Stimulated activated CD4-positive, alpha-beta T cell treated with anti-CD3 and anti-CD28 coated beads, Interleukin-12 subunit alpha, Interleukin-12 subunit beta, amount 100 ng/mL, for 24 hours (primary cell): ENCODE measurements at regions not wholly inside any gene's neighbourhood (a gene's known extent, or its start where the extent isn't known, plus 50 kb on each side); places are given as distances from the start of the nearest gene placed in this dataset.
"Not testable (repeated sequence)": the region's sequence is repeated elsewhere in the genome, so short reads cannot be mapped to it uniquely, and the experiment has no call there.

ENCODE experiments used
- DNase-seq, 2 experiments: peaks; one replicate each; pipeline ENCODE4 v3.0.0-alpha.2; 2020; ENCODE audit warnings: low read depth in 2 of 2

- DNase-seq = no peak
Observed at GRCh38 chr16:86258713-86259112, 251.6 kb upstream of the FOXF1 start.

- no peak for DNase-seq
Observed at GRCh38 chr16:86259499-86259898, 250.8 kb upstream of the FOXF1 start.

GRCh38 chr16:86261379-86261778 lies 248.9 kb upstream of the FOXF1 start:
- DNase-seq = no peak

GRCh38 chr16:86267657-86268056 lies 242.7 kb upstream of the FOXF1 start:
- DNase-seq = not testable (repeated sequence)

GRCh38 chr16:86270696-86271095 lies 239.6 kb upstream of the FOXF1 start:
- no peak for DNase-seq

- no peak for DNase-seq
Observed at GRCh38 chr16:86272744-86273143, 237.6 kb upstream of the FOXF1 start.

GRCh38 chr16:86277221-86277620 lies 233.1 kb upstream of the FOXF1 start:
- DNase-seq = no peak

- DNase-seq = not testable (repeated sequence)
Observed at GRCh38 chr16:86277859-86278258, 232.5 kb upstream of the FOXF1 start.

GRCh38 chr16:86281421-86281820 lies 228.9 kb upstream of the FOXF1 start:
- no peak for DNase-seq

- DNase-seq = no peak
Observed at GRCh38 chr16:86283944-86284343, 226.4 kb upstream of the FOXF1 start.

- DNase-seq = no peak
Observed at GRCh38 chr16:86285421-86285820, 224.9 kb upstream of the FOXF1 start.

- DNase-seq = no peak
Observed at GRCh38 chr16:86285938-86286921, 224.1 kb upstream of the FOXF1 start.

- DNase-seq = no peak
Observed at GRCh38 chr16:86286991-86287663, 223.2 kb upstream of the FOXF1 start.

GRCh38 chr16:86287664-86288201 lies 222.6 kb upstream of the FOXF1 start:
- DNase-seq = no peak

- no peak for DNase-seq
Observed at GRCh38 chr16:86288716-86289294, 221.5 kb upstream of the FOXF1 start.

- no peak for DNase-seq
Observed at GRCh38 chr16:86289304-86289703, 221.0 kb upstream of the FOXF1 start.

- DNase-seq = no peak
Observed at GRCh38 chr16:86289907-86290306, 220.4 kb upstream of the FOXF1 start.

GRCh38 chr16:86291491-86291890 lies 218.8 kb upstream of the FOXF1 start:
- DNase-seq = no peak

- no peak for DNase-seq
Observed at GRCh38 chr16:86292171-86292775, 218.1 kb upstream of the FOXF1 start.

- DNase-seq = no peak
Observed at GRCh38 chr16:86292942-86293341, 217.4 kb upstream of the FOXF1 start.

GRCh38 chr16:86293906-86294305 lies 216.4 kb upstream of the FOXF1 start:
- DNase-seq = no peak
